Lung microvascular endothelial cell (primary cell): ENCODE measurements at regions not wholly inside any gene's neighbourhood (a gene's known extent, or its start where the extent isn't known, plus 50 kb on each side); places are given as distances from the start of the nearest gene placed in this dataset.

Experiments
- DNase-seq, 2 donors: peaks; one replicate each; pipeline versions ENCODE4 v3.0.0 to v3.0.0-alpha.2; 2010; ENCODE audit warnings: low read depth in 2 of 2

- DNase-seq: peak; percentile 14 to 56
Observed at GRCh38 chr7:95718577-95719410, 53.6 kb upstream of the DYNC1I1 start.

GRCh38 chr7:95716357-95717122, 55.8 kb upstream of the DYNC1I1 start:
- DNase-seq: no peak

GRCh38 chr7:95715274-95715673, 57.1 kb upstream of the DYNC1I1 start:
- DNase-seq: no peak

- no peak for DNase-seq
Observed at GRCh38 chr7:95710711-95711110, 61.6 kb upstream of the DYNC1I1 start.

- DNase-seq: no peak
Observed at GRCh38 chr7:95700917-95701316, 71.4 kb upstream of the DYNC1I1 start.

- no peak for DNase-seq
Observed at GRCh38 chr7:95694334-95694733, 78.0 kb upstream of the DYNC1I1 start.

GRCh38 chr7:95693551-95694333, 78.6 kb upstream of the DYNC1I1 start:
- DNase-seq: no peak

- DNase-seq: no peak
Observed at GRCh38 chr7:95691464-95691863, 80.9 kb upstream of the DYNC1I1 start.

- peak; percentile 51 to 55 for DNase-seq
Observed at GRCh38 chr7:95690367-95690947, 81.9 kb upstream of the DYNC1I1 start.

GRCh38 chr7:95688931-95689495, 83.3 kb upstream of the DYNC1I1 start:
- DNase-seq: peak in 1 of 2 donors; percentile 43

- DNase-seq: peak; percentile 37 to 45
Observed at GRCh38 chr7:95687759-95688343, 84.5 kb upstream of the DYNC1I1 start.

GRCh38 chr7:95686109-95686508, 86.2 kb upstream of the DYNC1I1 start:
- DNase-seq: peak; percentile 78 to 87

- DNase-seq: no peak
Observed at GRCh38 chr7:95684505-95684904, 87.8 kb upstream of the DYNC1I1 start.

- DNase-seq: peak; percentile 46 to 70
Observed at GRCh38 chr7:95684037-95684436, 87.7 kb upstream of the PDK4 start.

- DNase-seq: no peak
Observed at GRCh38 chr7:95682913-95683312, 86.6 kb upstream of the PDK4 start.

GRCh38 chr7:95676691-95677090, 80.4 kb upstream of the PDK4 start:
- DNase-seq: no peak

- no peak for DNase-seq
Observed at GRCh38 chr7:95675632-95676031, 79.3 kb upstream of the PDK4 start.

- no peak for DNase-seq
Observed at GRCh38 chr7:95675016-95675415, 78.7 kb upstream of the PDK4 start.

GRCh38 chr7:95674101-95674500, 77.8 kb upstream of the PDK4 start:
- DNase-seq: no peak

- no peak for DNase-seq
Observed at GRCh38 chr7:95672434-95672833, 76.1 kb upstream of the PDK4 start.

- no peak for DNase-seq
Observed at GRCh38 chr7:95669513-95669912, 73.2 kb upstream of the PDK4 start.
